ENCODE measurements at regions not wholly inside any gene's neighbourhood (a gene's known extent, or its start where the extent isn't known, plus 50 kb on each side); places are given as distances from the start of the nearest gene placed in this dataset.
A peak's percentile ranks its signal among the peaks of the same experiment; 100 is the strongest.

DNA sequence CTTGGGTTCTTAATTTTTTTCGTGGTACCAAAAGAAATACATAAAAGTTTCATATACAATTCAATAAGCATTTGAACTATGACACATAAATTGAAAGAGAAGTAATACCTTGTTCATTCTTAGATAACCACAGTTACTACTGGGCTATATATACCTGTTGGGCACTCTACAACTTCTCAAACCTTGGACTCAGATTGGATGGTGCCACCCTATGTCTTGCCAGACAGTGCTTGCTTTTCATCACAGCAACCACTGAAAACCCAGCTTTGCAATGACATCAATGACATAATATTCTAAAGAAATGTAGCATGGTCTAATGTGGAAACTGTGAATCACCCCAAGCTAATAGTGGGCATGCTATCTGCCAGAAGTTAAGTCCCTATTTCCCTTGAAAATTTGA, 62.8 kb upstream of the DPH5 start:
- no peak overlapping the region for H3K4me3 ChIP-seq (ENCODE audit: low read depth, low read length)
- TF ChIP-seq, protein P1, sequence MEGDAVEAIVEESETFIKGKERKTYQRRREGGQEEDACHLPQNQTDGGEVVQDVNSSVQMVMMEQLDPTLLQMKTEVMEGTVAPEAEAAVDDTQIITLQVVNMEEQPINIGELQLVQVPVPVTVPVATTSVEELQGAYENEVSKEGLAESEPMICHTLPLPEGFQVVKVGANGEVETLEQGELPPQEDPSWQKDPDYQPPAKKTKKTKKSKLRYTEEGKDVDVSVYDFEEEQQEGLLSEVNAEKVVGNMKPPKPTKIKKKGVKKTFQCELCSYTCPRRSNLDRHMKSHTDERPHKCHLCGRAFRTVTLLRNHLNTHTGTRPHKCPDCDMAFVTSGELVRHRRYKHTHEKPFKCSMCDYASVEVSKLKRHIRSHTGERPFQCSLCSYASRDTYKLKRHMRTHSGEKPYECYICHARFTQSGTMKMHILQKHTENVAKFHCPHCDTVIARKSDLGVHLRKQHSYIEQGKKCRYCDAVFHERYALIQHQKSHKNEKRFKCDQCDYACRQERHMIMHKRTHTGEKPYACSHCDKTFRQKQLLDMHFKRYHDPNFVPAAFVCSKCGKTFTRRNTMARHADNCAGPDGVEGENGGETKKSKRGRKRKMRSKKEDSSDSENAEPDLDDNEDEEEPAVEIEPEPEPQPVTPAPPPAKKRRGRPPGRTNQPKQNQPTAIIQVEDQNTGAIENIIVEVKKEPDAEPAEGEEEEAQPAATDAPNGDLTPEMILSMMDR (IDR thresholded peaks at IDR 0.05; ENCODE audit: control insufficient read depth, extremely low read depth, insufficient read depth), result no peak

GRCh38 chr1:101086783-101087182, 61.2 kb upstream of the DPH5 start:
- H3K4me3 ChIP-seq (ENCODE audit: low read depth, low read length), result no peak overlapping the region
- TF ChIP-seq, protein P1 (IDR thresholded peaks at IDR 0.05; ENCODE audit: control insufficient read depth, extremely low read depth, insufficient read depth), result no peak
- peak; percentile 56 for DNase-seq (ENCODE audit: low read depth)

More for the DNA sequence above, 62.8 kb upstream of the DPH5 start:
- DNase-seq (ENCODE audit: low read depth), result no peak

- TF ChIP-seq, protein P1 (IDR thresholded peaks at IDR 0.05; ENCODE audit: control insufficient read depth, extremely low read depth, insufficient read depth), result no peak
- no peak overlapping the region for H3K4me3 ChIP-seq (ENCODE audit: low read depth, low read length)
These were observed 56.2 kb upstream of the DPH5 start for GRCh38 chr1:101081496-101082488.

DNA sequence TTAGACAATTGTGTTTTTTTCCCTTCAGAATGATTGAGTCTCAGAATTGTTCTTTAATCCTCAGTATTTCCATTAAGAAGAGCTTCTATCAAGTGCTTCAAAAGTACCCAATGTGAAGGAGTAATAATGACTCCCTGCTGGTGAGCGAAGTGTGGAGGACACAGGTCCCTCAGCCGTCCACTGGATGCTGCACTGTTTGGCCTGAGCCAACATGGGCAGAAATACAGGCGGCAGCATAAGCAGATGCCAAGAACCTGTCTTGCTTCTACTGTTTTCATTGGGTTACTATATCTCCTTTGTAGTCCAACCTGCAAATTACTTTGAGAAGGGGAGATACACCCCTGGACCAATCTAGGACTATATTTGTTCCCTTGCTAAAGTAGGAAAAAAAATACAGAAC, 55.3 kb upstream of the DPH5 start:
- TF ChIP-seq, protein P1 (IDR thresholded peaks at IDR 0.05; ENCODE audit: control insufficient read depth, extremely low read depth, insufficient read depth), result no peak
- no peak overlapping the region for H3K4me3 ChIP-seq (ENCODE audit: low read depth, low read length)
- no peak for DNase-seq (ENCODE audit: low read depth)

More at GRCh38 chr1:101081496-101082488, 56.2 kb upstream of the DPH5 start:
- no peak for DNase-seq (ENCODE audit: low read depth)

- no peak for DNase-seq (ENCODE audit: low read depth)
- TF ChIP-seq, protein P1 (IDR thresholded peaks at IDR 0.05; ENCODE audit: control insufficient read depth, extremely low read depth, insufficient read depth), result no peak
- H3K4me3 ChIP-seq (ENCODE audit: low read depth, low read length), result no peak overlapping the region
These were observed 53.8 kb upstream of the DPH5 start for GRCh38 chr1:101079341-101079740.

- no peak overlapping the region for H3K4me3 ChIP-seq (ENCODE audit: low read depth, low read length)
- DNase-seq (ENCODE audit: low read depth), result no peak
- TF ChIP-seq, protein P1 (IDR thresholded peaks at IDR 0.05; ENCODE audit: control insufficient read depth, extremely low read depth, insufficient read depth), result no peak
These were observed 52.3 kb upstream of the DPH5 start for GRCh38 chr1:101077849-101078248.

All from LNCaP clone FGC (cell line).